ENCODE measurements at regions not wholly inside any gene's neighbourhood (a gene's known extent, or its start where the extent isn't known, plus 50 kb on each side); places are given as distances from the start of the nearest gene placed in this dataset.

GRCh38 chr6:166724576-166724975, 97.5 kb upstream of the RPS6KA2 start:
- TF ChIP-seq ARNTL (CRISPR knock-in tag; IDR thresholded peaks at IDR 0.05; ENCODE audit: borderline replicate concordance, low read depth) (no peak), TCF4 (CRISPR knock-in tag; IDR thresholded peaks at IDR 0.05; ENCODE audit: borderline replicate concordance) (peak; percentile 78; the same call in 1 of the 2 replicates), CSDC2 (CRISPR knock-in tag; IDR thresholded peaks at IDR 0.05) (no peak)

Data from SK-N-SH treated with all-trans-retinoic acid at 6 μM for 48 hours (cell line).